Common myeloid progenitor, CD34-positive (primary cell): ENCODE measurements at regions not wholly inside any gene's neighbourhood (a gene's known extent, or its start where the extent isn't known, plus 50 kb on each side); places are given as distances from the start of the nearest gene placed in this dataset.

Source experiments
- CTCF ChIA-PET: fragments of 350-600 bp; sonication (Branson Sonifier 250); formaldehyde crosslinking; loops from one replicate; lab custom pipeline; 2021; ENCODE audit warnings: antibody characterized with exemption; lab: Charles Lee
- POLR2A ChIA-PET: fragments of 350-600 bp; sonication (Branson Sonifier 250); formaldehyde crosslinking; loops from one replicate; lab custom pipeline; 2021; ENCODE audit warnings: antibody characterized with exemption; lab: Charles Lee
- DNase-seq, 3 donors: peaks; one replicate each; pipeline versions ENCODE4 v3.0.0 to v3.0.0-alpha.2; 2013
- H3K27ac ChIP-seq, 2 experiments: 1 replicate in 1 of 2; 2 replicates in 1 of 2; pipeline ENCODE4 v1.7.0; 2013; ENCODE audit warnings: inconsistent platforms in 2 of 2, low read length in 2 of 2, mild to moderate bottlenecking in 2 of 2, low read depth in 1 of 2, moderate library complexity in 1 of 2; ENCODE audit not compliant: severe bottlenecking in 2 of 2, insufficient read depth in 1 of 2, poor library complexity in 1 of 2
- H3K27me3 ChIP-seq, 5 experiments: replicated peaks in 2 of 5; 1 replicate in 3 of 5; 2 replicates in 2 of 5; pipeline versions ENCODE4 v1.6.1 to v1.7.0; 2013; ENCODE audit warnings: low read length in 4 of 5, mild to moderate bottlenecking in 2 of 5, moderate library complexity in 2 of 5, inconsistent platforms in 1 of 5; ENCODE audit not compliant: insufficient read depth in 5 of 5, control insufficient read depth in 4 of 5
- H3K36me3 ChIP-seq, 4 experiments: 1 replicate in 2 of 4; 2 replicates in 2 of 4; pipeline versions ENCODE4 v1.6.1 to v1.7.0; 2013; ENCODE audit warnings: low read length in 3 of 4, control low read depth in 1 of 4, mild to moderate bottlenecking in 1 of 4; ENCODE audit not compliant: control insufficient read depth in 4 of 4, insufficient read depth in 4 of 4
- H3K4me1 ChIP-seq, 4 experiments: 1 replicate in 3 of 4; 2 replicates in 1 of 4; pipeline versions ENCODE4 v1.6.1 to v1.7.1; 2013; ENCODE audit warnings: low read length in 3 of 4, mild to moderate bottlenecking in 3 of 4, control low read depth in 1 of 4, inconsistent platforms in 1 of 4, moderate library complexity in 1 of 4; ENCODE audit not compliant: control insufficient read depth in 4 of 4, insufficient read depth in 4 of 4; ENCODE audit errors: control extremely low read depth in 1 of 4
- H3K4me3 ChIP-seq, 7 experiments: 1 replicate in 4 of 7; 2 replicates in 3 of 7; pipeline versions ENCODE4 v1.5.1 to v1.7.0; 2013; ENCODE audit warnings: mild to moderate bottlenecking in 7 of 7, low read length in 6 of 7, moderate library complexity in 6 of 7, inconsistent platforms in 2 of 7, low read depth in 2 of 7, control low read depth in 1 of 7; ENCODE audit not compliant: insufficient read depth in 4 of 7, control insufficient read depth in 1 of 7; ENCODE audit errors: extremely low read depth in 1 of 7
- H3K9me3 ChIP-seq, 5 experiments: 1 replicate in 4 of 5; 2 replicates in 1 of 5; pipeline versions ENCODE4 v1.6.1 to v1.7.1; 2013; ENCODE audit warnings: low read length in 4 of 5, mild to moderate bottlenecking in 2 of 5, inconsistent platforms in 1 of 5, low read depth in 1 of 5, moderate library complexity in 1 of 5; ENCODE audit not compliant: control insufficient read depth in 4 of 5, insufficient read depth in 2 of 5; ENCODE audit errors: control extremely low read depth in 1 of 5
- WGBS: methylation state at CpG from one replicate; pipeline ENCODE4 v1.1.5; 2013; ENCODE audit not compliant: insufficient coverage; 5-methylcytosine and 5-hydroxymethylcytosine counted together

DNA sequence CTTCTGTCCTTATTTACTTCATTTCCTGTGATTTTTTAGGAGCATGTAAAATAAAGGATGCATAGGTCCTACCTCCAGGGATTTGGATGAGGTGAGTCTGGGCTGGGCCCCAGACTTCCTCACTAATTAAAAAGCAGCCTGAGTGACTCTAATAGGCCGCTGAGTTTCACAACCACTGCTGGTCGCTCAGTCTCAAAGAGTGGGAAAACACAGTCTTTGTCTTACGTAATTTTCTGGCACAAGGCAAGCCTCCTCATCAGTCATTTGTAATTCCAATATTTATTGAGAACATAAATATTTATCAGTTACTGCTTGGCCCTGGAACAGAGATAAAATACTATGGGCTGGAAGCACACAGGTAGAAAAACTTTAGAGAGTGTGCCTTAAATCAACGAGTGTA is 195.4 kb upstream of the RUNX1 start:
- ChIA-PET CTCF (no interaction called here), POLR2A (no interaction called here)
- 96% methylated on average over 4 of the region's 4 CpGs for WGBS

DNA sequence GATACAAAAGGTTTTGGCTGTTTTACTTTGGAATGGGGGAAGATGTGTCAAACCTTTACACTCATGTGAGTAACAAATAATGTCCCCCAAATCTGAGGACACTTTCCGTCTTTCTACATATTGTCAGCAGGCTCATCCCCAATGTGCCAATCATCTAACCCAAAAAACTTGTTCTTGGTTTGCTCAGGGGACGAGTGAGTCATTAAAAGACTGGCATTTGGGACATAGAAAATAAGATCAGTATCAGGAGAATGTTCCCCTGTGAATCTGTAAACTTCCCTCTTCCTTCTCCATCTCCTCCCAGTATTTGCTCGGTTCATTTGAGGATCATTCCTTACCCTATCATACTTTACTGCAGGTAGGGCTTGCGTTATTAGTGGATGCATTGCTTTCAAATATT is 194.1 kb upstream of the RUNX1 start:
- no peak for DNase-seq
- H3K9me3 ChIP-seq, result no peaks in the 10 kb centered on the region
- H3K4me1 ChIP-seq, result no peaks in the 10 kb centered on the region
- H3K36me3 ChIP-seq, result no peaks in the 10 kb centered on the region
- ChIA-PET CTCF (no interaction called here), POLR2A (no interaction called here)
- no peak overlapping the region for H3K27ac ChIP-seq
- 100% methylated on average over 2 of the region's 4 CpGs for WGBS
- H3K4me3 ChIP-seq, result no peak overlapping the region
- H3K27me3 ChIP-seq, result no peaks in the 10 kb centered on the region

More for the DNA sequence above, 195.4 kb upstream of the RUNX1 start:
- no peak for DNase-seq
- H3K4me1 ChIP-seq, result no peaks in the 10 kb centered on the region
- H3K27ac ChIP-seq, result no peak overlapping the region
- H3K4me3 ChIP-seq, result no peak overlapping the region
- no peaks in the 10 kb centered on the region for H3K27me3 ChIP-seq
- H3K36me3 ChIP-seq, result no peaks in the 10 kb centered on the region
- peaks cover 0 to 2% (median 0%) of the 10 kb centered on the region in 5 experiments for H3K9me3 ChIP-seq

GRCh38 chr21:35239811-35240219 is 190.7 kb upstream of the RUNX1 start:
- no peaks in the 10 kb centered on the region for H3K27me3 ChIP-seq
- H3K4me3 ChIP-seq, result no peak overlapping the region
- H3K4me1 ChIP-seq, result peaks cover 0 to 2% (median 0%) of the 10 kb centered on the region in 4 experiments
- DNase-seq, result no peak
- peaks cover 3 to 15% (median 7%) of the 10 kb centered on the region in 5 experiments for H3K9me3 ChIP-seq
- CTCF ChIA-PET, result no interaction called here
- WGBS, result 92% methylated on average over 5 of the region's 9 CpGs
- POLR2A ChIA-PET, result no interaction called here
- H3K27ac ChIP-seq, result no peak overlapping the region
- no peaks in the 10 kb centered on the region for H3K36me3 ChIP-seq

GRCh38 chr21:35238119-35238518 is 189.0 kb upstream of the RUNX1 start:
- 100% methylated on average over 1 of the region's 2 CpGs for WGBS
- no peak overlapping the region for H3K27ac ChIP-seq
- CTCF ChIA-PET, result no interaction called here
- DNase-seq, result no peak
- no peak overlapping the region for H3K4me3 ChIP-seq
- H3K9me3 ChIP-seq, result peaks cover 3 to 15% (median 7%) of the 10 kb centered on the region in 5 experiments
- POLR2A ChIA-PET, result no interaction called here
- H3K4me1 ChIP-seq, result peaks cover 0 to 11% (median 3%) of the 10 kb centered on the region in 4 experiments
- no peaks in the 10 kb centered on the region for H3K27me3 ChIP-seq
- no peaks in the 10 kb centered on the region for H3K36me3 ChIP-seq

GRCh38 chr21:35237287-35237686 is 188.2 kb upstream of the RUNX1 start:
- no peaks in the 10 kb centered on the region for H3K27me3 ChIP-seq
- POLR2A ChIA-PET, result no interaction called here
- peaks cover 3 to 15% (median 7%) of the 10 kb centered on the region in 5 experiments for H3K9me3 ChIP-seq
- CTCF ChIA-PET, result no interaction called here
- no peaks in the 10 kb centered on the region for H3K36me3 ChIP-seq
- 23% methylated on average over 1 of the region's 2 CpGs for WGBS
- H3K27ac ChIP-seq, result no peak overlapping the region
- no peak overlapping the region for H3K4me3 ChIP-seq
- DNase-seq, result no peak
- peaks cover 0 to 11% (median 3%) of the 10 kb centered on the region in 4 experiments for H3K4me1 ChIP-seq

- Histone ChIP-seq H3K4me3 (no peak overlapping the region), H3K9me3 (peaks cover 3 to 15% (median 7%) of the 10 kb centered on the region in 5 experiments), H3K4me1 (peaks cover 0 to 11% (median 3%) of the 10 kb centered on the region in 4 experiments), H3K27ac (no peak overlapping the region), H3K36me3 (no peaks in the 10 kb centered on the region), H3K27me3 (no peaks in the 10 kb centered on the region)
- POLR2A ChIA-PET, result no interaction called here
- CTCF ChIA-PET, result no interaction called here
- no CpG with 5 or more reads among the region's 1 CpG for WGBS
- DNase-seq, result peak in 2 of 3 donors; percentile 7 to 15
These were observed 187.0 kb upstream of the RUNX1 start for GRCh38 chr21:35236090-35236489.

DNA sequence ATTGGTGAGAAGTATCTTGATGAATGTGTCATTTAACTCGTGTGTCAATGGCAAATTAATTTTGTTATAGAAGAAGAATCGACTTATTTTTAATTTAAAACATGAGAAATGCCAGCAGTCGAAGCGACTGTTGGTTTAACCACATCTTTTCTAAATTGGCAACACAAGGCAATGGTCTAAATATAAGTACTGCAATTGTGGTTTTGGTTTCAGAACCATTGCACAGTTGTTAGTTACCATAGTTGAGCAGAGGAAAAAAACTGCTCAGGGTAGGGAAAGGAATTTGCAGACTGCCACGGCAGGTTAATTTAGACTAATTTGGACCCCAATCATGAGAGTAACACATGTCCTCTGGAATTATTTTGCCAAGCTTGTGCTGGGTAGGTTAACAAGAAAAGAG is 185.6 kb upstream of the RUNX1 start:
- CTCF ChIA-PET, result no interaction called here
- DNase-seq, result peak in 2 of 3 donors; percentile 58 to 69
- Histone ChIP-seq H3K36me3 (no peaks in the 10 kb centered on the region), H3K4me3 (no peak overlapping the region), H3K27me3 (no peaks in the 10 kb centered on the region), H3K9me3 (peaks cover 3 to 15% (median 7%) of the 10 kb centered on the region in 5 experiments), H3K27ac (no peak overlapping the region), H3K4me1 (peaks cover 0 to 11% (median 3%) of the 10 kb centered on the region in 4 experiments)
- WGBS, result 42% methylated on average over 2 of the region's 5 CpGs
- POLR2A ChIA-PET, result no interaction called here
